Activated T-cell treated with anti-CD3 and anti-CD28 coated beads, Interleukin-2, amount 50 U/mL, for 72 hours (primary cell): ENCODE measurements at regions not wholly inside any gene's neighbourhood (a gene's known extent, or its start where the extent isn't known, plus 50 kb on each side); places are given as distances from the start of the nearest gene placed in this dataset.

Source experiments
- ATAC-seq, 2 donors: fragments of 150-1000 bp; cut with Tn5 transposase; replicated peaks in 1 of 2; 2 replicates each; pipeline ENCODE4 v1.10.0; 2021; ENCODE audit warnings: moderate library complexity in 2 of 2, mild to moderate bottlenecking in 1 of 2
- DNase-seq, 2 donors: peaks; one replicate each; pipeline ENCODE4 v3.0.0; 2021 to 2022; ENCODE audit warnings: mixed read lengths in 1 of 2
- H3K27ac Mint-ChIP-seq: one replicate; pipeline ENCODE4 v1.8.0; 2022; ENCODE audit warnings: mild to moderate bottlenecking, moderate library complexity, mixed read lengths
- H3K27me3 Mint-ChIP-seq: one replicate; pipeline ENCODE4 v1.8.0; 2022; ENCODE audit warnings: low read depth, mixed read lengths
- H3K36me3 Mint-ChIP-seq, 2 donors: one replicate each; pipeline ENCODE4 v1.8.0; 2022; ENCODE audit warnings: mixed read lengths in 2 of 2, mild to moderate bottlenecking in 1 of 2; ENCODE audit not compliant: insufficient read depth in 2 of 2
- H3K4me1 Mint-ChIP-seq: one replicate; pipeline ENCODE4 v1.8.0; 2022; ENCODE audit warnings: low read depth, mixed read lengths
- H3K4me3 Mint-ChIP-seq, 2 donors: one replicate each; pipeline ENCODE4 v1.8.0; 2022; ENCODE audit warnings: mild to moderate bottlenecking in 2 of 2, mixed read lengths in 2 of 2, moderate library complexity in 2 of 2
- H3K9me3 Mint-ChIP-seq, 2 donors: one replicate each; pipeline ENCODE4 v1.8.0; 2022; ENCODE audit warnings: mixed read lengths in 2 of 2

GRCh38 chr11:70872955-70873735 lies 379.2 kb downstream of the SHANK2 start:
- no peak for ATAC-seq

GRCh38 chr11:70873736-70874412 lies 378.5 kb downstream of the SHANK2 start:
- no peak for ATAC-seq
- no peak overlapping the region for H3K4me3 Mint-ChIP-seq
- no peak for DNase-seq
- H3K27ac Mint-ChIP-seq, result no peak overlapping the region
- no peaks in the 10 kb centered on the region for H3K36me3 Mint-ChIP-seq
- H3K27me3 Mint-ChIP-seq, result no peaks in the 10 kb centered on the region
- H3K9me3 Mint-ChIP-seq, result no peaks in the 10 kb centered on the region
- H3K4me1 Mint-ChIP-seq, result no peaks in the 10 kb centered on the region

More at GRCh38 chr11:70872955-70873735, 379.2 kb downstream of the SHANK2 start:
- H3K27ac Mint-ChIP-seq, result no peak overlapping the region
- no peaks in the 10 kb centered on the region for H3K9me3 Mint-ChIP-seq
- no peak for DNase-seq
- H3K4me1 Mint-ChIP-seq, result no peaks in the 10 kb centered on the region
- H3K27me3 Mint-ChIP-seq, result no peaks in the 10 kb centered on the region
- no peak overlapping the region for H3K4me3 Mint-ChIP-seq
- H3K36me3 Mint-ChIP-seq, result no peaks in the 10 kb centered on the region

DNA sequence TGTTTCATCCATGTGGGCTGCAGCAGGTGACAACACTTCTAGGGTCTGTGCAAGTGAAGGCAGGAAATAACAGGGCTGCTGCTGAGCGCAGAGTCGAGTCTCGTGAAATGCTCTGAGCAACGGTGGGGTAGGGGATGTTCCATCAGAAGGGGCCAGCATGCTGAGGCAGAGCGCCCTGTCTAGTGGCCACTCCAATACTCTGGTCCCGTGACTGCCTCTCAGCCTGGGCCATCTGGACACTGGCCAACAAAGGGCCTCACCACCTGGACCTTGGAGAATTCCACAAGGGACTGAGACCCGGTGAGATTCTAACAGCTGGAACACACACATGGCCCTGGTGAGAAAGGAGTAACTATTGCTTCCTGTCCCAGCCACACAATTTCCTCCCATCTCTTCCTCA lies 375.7 kb downstream of the SHANK2 start:
- DNase-seq (no peak), ATAC-seq (no peak)
- Mint-ChIP-seq H3K36me3 (no peaks in the 10 kb centered on the region), H3K27ac (no peak overlapping the region), H3K4me1 (no peaks in the 10 kb centered on the region), H3K27me3 (no peaks in the 10 kb centered on the region), H3K4me3 (no peak overlapping the region), H3K9me3 (no peaks in the 10 kb centered on the region)

DNA sequence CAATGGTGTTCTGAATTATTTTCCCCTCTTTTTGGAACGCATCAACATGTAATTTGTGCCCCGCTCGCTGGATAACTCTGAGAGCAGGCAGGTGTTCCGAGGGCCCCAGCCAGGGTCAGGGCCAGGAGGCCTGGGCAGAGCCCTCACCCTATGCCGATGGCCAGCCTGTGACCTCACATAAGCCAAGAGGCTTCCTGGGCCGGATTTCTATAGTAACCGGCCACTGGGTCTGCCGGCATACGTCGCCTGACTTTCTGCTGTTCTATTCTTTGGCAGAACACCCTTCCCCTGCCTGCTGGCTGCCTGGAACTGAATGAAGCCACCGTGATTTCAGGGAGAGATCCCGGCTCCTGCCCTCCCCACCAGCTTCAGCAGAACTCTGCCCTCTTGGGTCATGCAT lies 375.2 kb downstream of the SHANK2 start:
- Mint-ChIP-seq H3K4me1 (no peaks in the 10 kb centered on the region), H3K9me3 (no peaks in the 10 kb centered on the region)
- no peak for ATAC-seq

DNA sequence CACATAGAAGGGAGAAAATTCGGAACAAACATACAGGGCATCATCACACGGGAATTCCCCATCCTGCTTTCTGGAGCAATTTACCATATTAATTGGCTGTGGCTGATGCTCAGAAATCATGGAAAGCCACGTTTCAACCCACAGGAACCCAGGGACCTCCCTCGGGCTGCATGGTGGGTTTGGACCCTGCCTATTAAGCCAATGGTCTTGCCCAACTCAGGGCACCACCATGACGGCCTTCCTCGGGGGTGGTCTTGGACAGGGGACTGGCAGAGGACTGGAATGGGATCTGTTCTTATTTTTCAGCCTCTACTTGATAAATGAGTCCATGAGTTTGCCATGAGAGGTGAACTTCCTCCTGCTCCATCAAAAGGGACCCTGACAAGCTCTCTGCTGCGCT lies 374.0 kb downstream of the SHANK2 start:
- Mint-ChIP-seq H3K4me3 (no peak overlapping the region), H3K9me3 (no peaks in the 10 kb centered on the region), H3K27me3 (no peaks in the 10 kb centered on the region), H3K4me1 (no peaks in the 10 kb centered on the region), H3K27ac (no peak overlapping the region), H3K36me3 (no peaks in the 10 kb centered on the region)
- no peak for ATAC-seq
- DNase-seq, result no peak

More for the DNA sequence above, 375.2 kb downstream of the SHANK2 start:
- Mint-ChIP-seq H3K4me3 (no peak overlapping the region), H3K36me3 (no peaks in the 10 kb centered on the region), H3K27ac (no peak overlapping the region), H3K27me3 (no peaks in the 10 kb centered on the region)
- DNase-seq, result no peak

- DNase-seq (no peak), ATAC-seq (no peak)
- H3K27ac Mint-ChIP-seq, result no peak overlapping the region
- no peak overlapping the region for H3K4me3 Mint-ChIP-seq
- no peaks in the 10 kb centered on the region for H3K9me3 Mint-ChIP-seq
- no peaks in the 10 kb centered on the region for H3K4me1 Mint-ChIP-seq
- H3K36me3 Mint-ChIP-seq, result no peaks in the 10 kb centered on the region
- no peaks in the 10 kb centered on the region for H3K27me3 Mint-ChIP-seq
Measured at GRCh38 chr11:70879601-70880285, 372.6 kb downstream of the SHANK2 start.

DNA sequence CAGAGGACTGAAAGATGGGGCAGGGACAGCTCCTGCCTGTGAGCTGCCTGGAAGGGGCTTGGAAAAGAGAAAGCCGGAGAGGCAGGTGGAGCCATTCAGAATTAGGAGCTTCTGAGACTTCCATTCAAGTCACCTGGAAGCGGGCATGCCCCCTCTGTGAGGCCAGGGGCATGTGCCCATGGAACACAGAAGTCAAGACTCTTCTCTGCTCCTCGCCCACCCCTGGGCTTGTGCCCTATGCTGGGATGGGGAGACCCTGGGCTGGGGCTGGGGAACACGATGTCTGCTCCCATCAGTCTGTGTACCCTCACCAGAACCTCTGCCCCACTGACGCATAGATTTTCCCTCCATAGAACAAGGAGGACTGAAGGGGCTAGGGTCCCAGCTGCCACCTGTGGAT lies 372.0 kb downstream of the SHANK2 start:
- ATAC-seq, result no peak
- Mint-ChIP-seq H3K9me3 (no peaks in the 10 kb centered on the region), H3K4me1 (no peaks in the 10 kb centered on the region), H3K27me3 (no peaks in the 10 kb centered on the region), H3K36me3 (no peaks in the 10 kb centered on the region), H3K4me3 (no peak overlapping the region), H3K27ac (no peak overlapping the region)
- no peak for DNase-seq

- no peaks in the 10 kb centered on the region for H3K27me3 Mint-ChIP-seq
- no peaks in the 10 kb centered on the region for H3K36me3 Mint-ChIP-seq
- DNase-seq (no peak), ATAC-seq (no peak)
- H3K4me3 Mint-ChIP-seq, result no peak overlapping the region
- no peaks in the 10 kb centered on the region for H3K9me3 Mint-ChIP-seq
- H3K4me1 Mint-ChIP-seq, result no peaks in the 10 kb centered on the region
- no peak overlapping the region for H3K27ac Mint-ChIP-seq
Measured at GRCh38 chr11:70881948-70882715, 370.2 kb downstream of the SHANK2 start.

DNA sequence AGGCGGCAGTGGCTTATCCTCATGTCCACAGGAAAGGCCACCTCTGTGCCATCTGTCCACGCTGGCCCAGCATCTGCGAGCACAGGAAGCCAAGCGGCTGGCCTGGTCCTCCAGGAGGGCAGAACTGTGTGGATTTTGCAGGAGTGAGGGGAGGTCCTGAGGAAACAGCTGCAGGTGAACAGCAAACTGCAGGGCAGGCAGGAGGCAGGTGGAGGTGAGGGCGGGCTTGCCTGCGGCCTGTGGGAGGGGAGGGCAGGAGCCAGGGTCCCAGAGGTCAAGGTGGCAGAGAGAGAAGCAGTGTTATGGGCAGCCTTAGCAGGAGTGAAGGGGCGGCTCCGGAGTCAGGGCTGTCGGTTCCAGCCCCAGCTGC lies 369.7 kb downstream of the SHANK2 start:
- Mint-ChIP-seq H3K27me3 (no peaks in the 10 kb centered on the region), H3K9me3 (no peaks in the 10 kb centered on the region), H3K27ac (no peak overlapping the region), H3K4me1 (no peaks in the 10 kb centered on the region), H3K4me3 (no peak overlapping the region), H3K36me3 (no peaks in the 10 kb centered on the region)
- DNase-seq (no peak), ATAC-seq (no peak)

DNA sequence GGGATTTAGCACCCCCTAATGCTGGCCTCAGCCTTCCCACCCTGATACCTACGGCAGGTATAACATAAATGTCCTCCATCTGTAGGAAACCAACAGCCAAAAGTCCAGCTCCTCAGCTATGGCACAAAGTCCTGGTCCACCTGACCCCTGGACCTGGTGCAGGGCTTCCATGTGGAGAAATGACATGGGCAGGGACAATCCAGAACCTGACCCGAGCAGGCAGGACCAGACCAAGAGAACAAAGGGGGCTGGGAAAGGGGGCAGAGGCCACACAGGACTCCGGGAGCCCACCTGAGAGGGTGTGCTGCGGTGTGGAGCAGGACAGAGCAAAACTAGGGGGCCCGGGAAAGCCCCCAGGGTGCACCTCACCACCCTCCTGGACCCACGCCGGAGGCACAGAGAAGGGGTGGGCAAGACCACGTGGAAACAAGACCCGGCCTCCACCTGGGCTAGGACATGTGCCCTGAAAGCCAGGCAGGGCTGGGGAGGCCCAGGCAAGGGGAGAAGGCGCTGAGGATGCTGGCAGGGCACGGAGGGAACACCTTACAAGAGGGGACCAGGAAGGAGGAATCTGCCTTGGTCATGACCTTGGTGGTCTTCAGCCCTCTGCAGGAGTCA lies 368.9 kb downstream of the SHANK2 start:
- Mint-ChIP-seq H3K36me3 (no peaks in the 10 kb centered on the region), H3K27me3 (no peaks in the 10 kb centered on the region), H3K4me3 (no peak overlapping the region), H3K4me1 (no peaks in the 10 kb centered on the region), H3K27ac (no peak overlapping the region), H3K9me3 (no peaks in the 10 kb centered on the region)
- DNase-seq (no peak), ATAC-seq (no peak)

DNA sequence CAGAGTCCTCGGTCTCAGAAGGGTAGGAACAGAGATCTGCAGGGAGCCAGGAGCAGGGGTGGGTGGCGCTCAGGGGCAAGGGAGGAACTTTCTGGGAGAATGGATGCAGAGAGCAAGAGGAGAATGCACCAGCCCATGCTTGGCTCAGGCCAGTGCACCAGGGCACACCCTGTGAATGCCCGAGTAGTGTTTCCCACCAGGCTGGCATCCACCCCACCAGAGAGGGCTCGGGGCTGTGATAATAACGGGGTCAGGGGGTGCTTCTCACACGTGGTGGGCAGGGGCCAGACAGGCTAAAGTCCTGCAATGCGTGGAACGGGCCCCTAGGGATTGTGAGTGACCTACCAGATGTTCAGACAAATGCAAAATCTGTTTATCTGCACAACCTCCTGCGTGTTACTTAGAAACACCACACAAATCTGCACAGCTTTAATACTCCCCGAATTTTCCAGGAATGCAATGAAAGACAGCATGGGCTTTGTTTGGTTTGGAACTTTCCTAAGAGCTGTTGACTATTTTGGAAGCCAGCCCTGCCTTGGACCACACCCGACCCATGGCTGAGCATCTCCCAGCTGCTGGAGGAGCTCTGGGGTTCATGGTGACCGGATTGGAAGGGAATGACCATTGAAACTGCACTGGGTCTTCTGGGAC lies 368.3 kb downstream of the SHANK2 start:
- DNase-seq (no peak), ATAC-seq (no peak)
- H3K9me3 Mint-ChIP-seq, result no peaks in the 10 kb centered on the region
- no peaks in the 10 kb centered on the region for H3K36me3 Mint-ChIP-seq
- no peak overlapping the region for H3K4me3 Mint-ChIP-seq
- no peaks in the 10 kb centered on the region for H3K4me1 Mint-ChIP-seq
- no peak overlapping the region for H3K27ac Mint-ChIP-seq
- H3K27me3 Mint-ChIP-seq, result no peaks in the 10 kb centered on the region
